WTC11 (cell line): ENCODE measurements at regions not wholly inside any gene's neighbourhood (a gene's known extent, or its start where the extent isn't known, plus 50 kb on each side); places are given as distances from the start of the nearest gene placed in this dataset.

Source experiments
- ATAC-seq: fragments of 200-7000 bp; cut with Tn5 transposase; 2 replicates; pipeline ENCODE4 v1.10.0; 2021; ENCODE audit warnings: mild to moderate bottlenecking, moderate library complexity
- CTCF ChIA-PET: fragments of 300-600 bp; sonication (Branson Sonifier 250); formaldehyde crosslinking; loops from one replicate; lab custom pipeline; 2021; ENCODE audit warnings: antibody characterized with exemption; lab: Charles Lee
- POLR2A ChIA-PET: fragments of 350-600 bp; sonication (Branson Sonifier 250); formaldehyde crosslinking; loops from one replicate; lab custom pipeline; 2021; ENCODE audit warnings: antibody characterized with exemption; lab: Charles Lee
- DNase-seq: peaks from one replicate; pipeline ENCODE4 v3.0.0; 2021; ENCODE audit warnings: low spot score
- H3K27ac Mint-ChIP-seq: 2 replicates; pipeline ENCODE4 v1.8.0; 2021; ENCODE audit warnings: mixed read lengths
- H3K27me3 Mint-ChIP-seq: 2 replicates; pipeline ENCODE4 v1.8.0; 2021; ENCODE audit warnings: low read depth, mild to moderate bottlenecking, moderate library complexity, mixed read lengths
- H3K36me3 Mint-ChIP-seq: 2 replicates; pipeline ENCODE4 v1.8.0; 2021; ENCODE audit warnings: mixed read lengths
- H3K4me1 Mint-ChIP-seq: 2 replicates; pipeline ENCODE4 v1.8.0; 2022; ENCODE audit warnings: mixed read lengths
- H3K4me3 Mint-ChIP-seq: 2 replicates; pipeline ENCODE4 v1.8.0; 2021; ENCODE audit warnings: mild to moderate bottlenecking, moderate library complexity, mixed read lengths
- H3K9me3 Mint-ChIP-seq: 2 replicates; pipeline ENCODE4 v1.8.0; 2021; ENCODE audit warnings: mixed read lengths
- ARID4B ChIP-seq: sonication (generic); formaldehyde crosslinking; IDR thresholded peaks from 2 replicates; pipeline ENCODE4 v1.8.0; 2023; ENCODE audit warnings: missing genetic modification reagents, mild to moderate bottlenecking, borderline replicate concordance
- ATF3 ChIP-seq: sonication (generic); formaldehyde crosslinking; conservative IDR thresholded peaks from 2 replicates; pipeline ENCODE4 v1.8.1; 2022; ENCODE audit warnings: mild to moderate bottlenecking, missing genetic modification reagents
- CBFB ChIP-seq: sonication (generic); formaldehyde crosslinking; IDR thresholded peaks from 2 replicates; pipeline ENCODE4 v1.8.1; 2022; ENCODE audit warnings: mild to moderate bottlenecking, low read depth, missing genetic modification reagents
- ESRRA ChIP-seq: sonication (generic); formaldehyde crosslinking; IDR thresholded peaks from 2 replicates; pipeline ENCODE4 v1.8.1; 2022; ENCODE audit warnings: mild to moderate bottlenecking, missing genetic modification reagents, borderline replicate concordance
- ETV6 ChIP-seq: sonication (generic); formaldehyde crosslinking; IDR thresholded peaks from 2 replicates; pipeline ENCODE4 v1.8.1; 2022; ENCODE audit warnings: mild to moderate bottlenecking, missing genetic modification reagents
- FOXK1 ChIP-seq: sonication (generic); formaldehyde crosslinking; IDR thresholded peaks from 2 replicates; pipeline ENCODE4 v1.8.0; 2022; ENCODE audit warnings: mild to moderate bottlenecking, moderate library complexity, missing genetic modification reagents
- FOXP4 ChIP-seq: sonication (generic); formaldehyde crosslinking; IDR thresholded peaks from 2 replicates; pipeline ENCODE4 v1.8.0; 2022; ENCODE audit warnings: mild to moderate bottlenecking, missing genetic modification reagents
- JAZF1 ChIP-seq: fragments of 250-450 bp; sonication (Bioruptor Pico); IDR thresholded peaks from 2 replicates; pipeline ENCODE4 v1.9.0; 2021; ENCODE audit warnings: moderate library complexity, mild to moderate bottlenecking, inconsistent platforms
- KAT7 ChIP-seq: sonication (generic); formaldehyde crosslinking; IDR thresholded peaks from 2 replicates; pipeline ENCODE4 v1.8.1; 2023; ENCODE audit warnings: missing genetic modification reagents, mild to moderate bottlenecking, borderline replicate concordance
- NFYB ChIP-seq: sonication (generic); formaldehyde crosslinking; conservative IDR thresholded peaks from 2 replicates; pipeline ENCODE4 v1.8.0; 2022; ENCODE audit warnings: low read depth, missing genetic modification reagents
- NR2C2 ChIP-seq: sonication (generic); formaldehyde crosslinking; IDR thresholded peaks from 2 replicates; pipeline ENCODE4 v1.8.0; 2022; ENCODE audit warnings: mild to moderate bottlenecking, missing genetic modification reagents
- RORB ChIP-seq: fragments of 250-450 bp; sonication (Bioruptor Pico); IDR thresholded peaks from 2 replicates; pipeline ENCODE4 v1.9.0; 2021; ENCODE audit warnings: mild to moderate bottlenecking
- SMAD3 ChIP-seq: sonication (generic); formaldehyde crosslinking; IDR thresholded peaks from 2 replicates; pipeline ENCODE4 v1.8.0; 2022; ENCODE audit warnings: missing genetic modification reagents, mild to moderate bottlenecking, borderline replicate concordance
- TCF7 ChIP-seq: sonication (generic); formaldehyde crosslinking; IDR thresholded peaks from 2 replicates; pipeline ENCODE4 v1.8.0; 2022; ENCODE audit warnings: mild to moderate bottlenecking, low read depth, missing genetic modification reagents, moderate library complexity
- TEAD1 ChIP-seq: sonication (generic); formaldehyde crosslinking; IDR thresholded peaks from 2 replicates; pipeline ENCODE4 v1.8.0; 2022; ENCODE audit warnings: mild to moderate bottlenecking, missing genetic modification reagents
- TF ChIP-seq, protein P1 (sequence below): sonication (generic); formaldehyde crosslinking; IDR thresholded peaks from 2 replicates; pipeline ENCODE4 v1.8.1; 2023; ENCODE audit warnings: mild to moderate bottlenecking, missing genetic modification reagents, moderate library complexity
- TF ChIP-seq, protein P2 (sequence below): sonication (generic); formaldehyde crosslinking; IDR thresholded peaks from 2 replicates; pipeline ENCODE4 v1.8.1; 2023; ENCODE audit warnings: mild to moderate bottlenecking, missing genetic modification reagents, borderline replicate concordance
- TF ChIP-seq, protein P3 (sequence below): sonication (generic); formaldehyde crosslinking; IDR thresholded peaks from 2 replicates; pipeline ENCODE4 v1.8.1; 2022; ENCODE audit warnings: missing genetic modification reagents, borderline replicate concordance
- TF ChIP-seq, protein P4 (sequence below): sonication (generic); formaldehyde crosslinking; IDR thresholded peaks from 2 replicates; pipeline ENCODE4 v1.8.1; 2022; ENCODE audit warnings: low read depth, mild to moderate bottlenecking, moderate library complexity, missing genetic modification reagents, borderline replicate concordance
- TF ChIP-seq, protein P5 (sequence below): sonication (generic); formaldehyde crosslinking; IDR thresholded peaks from 2 replicates; pipeline ENCODE4 v1.8.1; 2022; ENCODE audit warnings: low read depth, missing genetic modification reagents, borderline replicate concordance

GRCh38 chr6:39997101-39997635 is 62.9 kb upstream of the MOCS1 start:
- TF ChIP-seq ATF3 (CRISPR knock-in tag): no peak
- no peak for TF ChIP-seq RORB (CRISPR knock-in tag)
- no peak for TF ChIP-seq NFYB
- TF ChIP-seq, protein P1, sequence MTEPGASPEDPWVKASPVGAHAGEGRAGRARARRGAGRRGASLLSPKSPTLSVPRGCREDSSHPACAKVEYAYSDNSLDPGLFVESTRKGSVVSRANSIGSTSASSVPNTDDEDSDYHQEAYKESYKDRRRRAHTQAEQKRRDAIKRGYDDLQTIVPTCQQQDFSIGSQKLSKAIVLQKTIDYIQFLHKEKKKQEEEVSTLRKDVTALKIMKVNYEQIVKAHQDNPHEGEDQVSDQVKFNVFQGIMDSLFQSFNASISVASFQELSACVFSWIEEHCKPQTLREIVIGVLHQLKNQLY: no peak
- no peak for TF ChIP-seq TCF7 (CRISPR knock-in tag)
- TF ChIP-seq NR2C2 (CRISPR knock-in tag): no peak
- TF ChIP-seq, protein P2, sequence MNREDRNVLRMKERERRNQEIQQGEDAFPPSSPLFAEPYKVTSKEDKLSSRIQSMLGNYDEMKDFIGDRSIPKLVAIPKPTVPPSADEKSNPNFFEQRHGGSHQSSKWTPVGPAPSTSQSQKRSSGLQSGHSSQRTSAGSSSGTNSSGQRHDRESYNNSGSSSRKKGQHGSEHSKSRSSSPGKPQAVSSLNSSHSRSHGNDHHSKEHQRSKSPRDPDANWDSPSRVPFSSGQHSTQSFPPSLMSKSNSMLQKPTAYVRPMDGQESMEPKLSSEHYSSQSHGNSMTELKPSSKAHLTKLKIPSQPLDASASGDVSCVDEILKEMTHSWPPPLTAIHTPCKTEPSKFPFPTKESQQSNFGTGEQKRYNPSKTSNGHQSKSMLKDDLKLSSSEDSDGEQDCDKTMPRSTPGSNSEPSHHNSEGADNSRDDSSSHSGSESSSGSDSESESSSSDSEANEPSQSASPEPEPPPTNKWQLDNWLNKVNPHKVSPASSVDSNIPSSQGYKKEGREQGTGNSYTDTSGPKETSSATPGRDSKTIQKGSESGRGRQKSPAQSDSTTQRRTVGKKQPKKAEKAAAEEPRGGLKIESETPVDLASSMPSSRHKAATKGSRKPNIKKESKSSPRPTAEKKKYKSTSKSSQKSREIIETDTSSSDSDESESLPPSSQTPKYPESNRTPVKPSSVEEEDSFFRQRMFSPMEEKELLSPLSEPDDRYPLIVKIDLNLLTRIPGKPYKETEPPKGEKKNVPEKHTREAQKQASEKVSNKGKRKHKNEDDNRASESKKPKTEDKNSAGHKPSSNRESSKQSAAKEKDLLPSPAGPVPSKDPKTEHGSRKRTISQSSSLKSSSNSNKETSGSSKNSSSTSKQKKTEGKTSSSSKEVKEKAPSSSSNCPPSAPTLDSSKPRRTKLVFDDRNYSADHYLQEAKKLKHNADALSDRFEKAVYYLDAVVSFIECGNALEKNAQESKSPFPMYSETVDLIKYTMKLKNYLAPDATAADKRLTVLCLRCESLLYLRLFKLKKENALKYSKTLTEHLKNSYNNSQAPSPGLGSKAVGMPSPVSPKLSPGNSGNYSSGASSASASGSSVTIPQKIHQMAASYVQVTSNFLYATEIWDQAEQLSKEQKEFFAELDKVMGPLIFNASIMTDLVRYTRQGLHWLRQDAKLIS: no peak
- TF ChIP-seq, protein P3, sequence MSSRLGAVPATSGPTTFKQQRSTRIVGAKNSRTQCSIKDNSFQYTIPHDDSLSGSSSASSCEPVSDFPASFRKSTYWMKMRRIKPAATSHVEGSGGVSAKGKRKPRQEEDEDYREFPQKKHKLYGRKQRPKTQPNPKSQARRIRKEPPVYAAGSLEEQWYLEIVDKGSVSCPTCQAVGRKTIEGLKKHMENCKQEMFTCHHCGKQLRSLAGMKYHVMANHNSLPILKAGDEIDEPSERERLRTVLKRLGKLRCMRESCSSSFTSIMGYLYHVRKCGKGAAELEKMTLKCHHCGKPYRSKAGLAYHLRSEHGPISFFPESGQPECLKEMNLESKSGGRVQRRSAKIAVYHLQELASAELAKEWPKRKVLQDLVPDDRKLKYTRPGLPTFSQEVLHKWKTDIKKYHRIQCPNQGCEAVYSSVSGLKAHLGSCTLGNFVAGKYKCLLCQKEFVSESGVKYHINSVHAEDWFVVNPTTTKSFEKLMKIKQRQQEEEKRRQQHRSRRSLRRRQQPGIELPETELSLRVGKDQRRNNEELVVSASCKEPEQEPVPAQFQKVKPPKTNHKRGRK (CRISPR knock-in tag): no peak
- TF ChIP-seq FOXK1: no peak
- TF ChIP-seq JAZF1 (CRISPR knock-in tag): no peak
- no peak for TF ChIP-seq CBFB (CRISPR knock-in tag)
- no peak for TF ChIP-seq FOXP4 (CRISPR knock-in tag)
- TF ChIP-seq ESRRA (CRISPR knock-in tag): no peak
- TF ChIP-seq SMAD3 (CRISPR knock-in tag): no peak
- TF ChIP-seq KAT7: no peak
- H3K27ac Mint-ChIP-seq: no peak overlapping the region
- DNase-seq (no peak), ATAC-seq (no peak)
- no peak overlapping the region for H3K4me3 Mint-ChIP-seq
- H3K9me3 Mint-ChIP-seq: peaks cover 86% of the 10 kb centered on the region
- peaks cover 46% of the 10 kb centered on the region for H3K36me3 Mint-ChIP-seq
- peaks cover 18% of the 10 kb centered on the region for H3K27me3 Mint-ChIP-seq
- H3K4me1 Mint-ChIP-seq: no peaks in the 10 kb centered on the region
- CTCF ChIA-PET: no interaction called here
- POLR2A ChIA-PET: no interaction called here

DNA sequence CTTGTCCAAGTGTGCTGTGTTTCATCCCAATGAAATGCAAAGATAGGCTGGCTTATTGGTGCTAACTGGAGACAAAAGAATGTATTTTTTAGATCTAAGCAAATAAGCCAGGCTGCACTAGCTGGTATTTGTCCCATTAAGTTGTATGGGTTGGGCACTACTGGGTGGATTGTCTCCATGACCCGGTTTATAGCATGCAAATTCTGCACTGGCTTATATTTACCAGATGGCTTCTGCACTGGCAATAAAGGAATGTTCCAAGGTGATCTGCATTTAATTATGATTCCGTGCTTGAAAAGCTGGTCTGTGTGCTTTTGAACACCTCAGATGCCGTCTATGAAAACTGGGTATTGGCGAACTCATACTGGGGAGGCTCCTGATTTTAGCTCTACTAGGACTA is 61.4 kb upstream of the MOCS1 start:
- Mint-ChIP-seq H3K36me3 (peaks cover 46% of the 10 kb centered on the region), H3K4me3 (no peak overlapping the region), H3K9me3 (peaks cover 78% of the 10 kb centered on the region), H3K4me1 (no peaks in the 10 kb centered on the region), H3K27me3 (peaks cover 18% of the 10 kb centered on the region), H3K27ac (no peak overlapping the region)
- CTCF ChIA-PET: no interaction called here
- POLR2A ChIA-PET: no interaction called here
- DNase-seq (no peak), ATAC-seq (no peak)
- TF ChIP-seq ETV6: no peak
- TF ChIP-seq, protein P4, sequence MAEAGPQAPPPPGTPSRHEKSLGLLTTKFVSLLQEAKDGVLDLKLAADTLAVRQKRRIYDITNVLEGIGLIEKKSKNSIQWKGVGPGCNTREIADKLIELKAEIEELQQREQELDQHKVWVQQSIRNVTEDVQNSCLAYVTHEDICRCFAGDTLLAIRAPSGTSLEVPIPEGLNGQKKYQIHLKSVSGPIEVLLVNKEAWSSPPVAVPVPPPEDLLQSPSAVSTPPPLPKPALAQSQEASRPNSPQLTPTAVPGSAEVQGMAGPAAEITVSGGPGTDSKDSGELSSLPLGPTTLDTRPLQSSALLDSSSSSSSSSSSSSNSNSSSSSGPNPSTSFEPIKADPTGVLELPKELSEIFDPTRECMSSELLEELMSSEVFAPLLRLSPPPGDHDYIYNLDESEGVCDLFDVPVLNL (CRISPR knock-in tag): no peak
- TF ChIP-seq ARID4B (CRISPR knock-in tag): no peak
- TF ChIP-seq, protein P5, sequence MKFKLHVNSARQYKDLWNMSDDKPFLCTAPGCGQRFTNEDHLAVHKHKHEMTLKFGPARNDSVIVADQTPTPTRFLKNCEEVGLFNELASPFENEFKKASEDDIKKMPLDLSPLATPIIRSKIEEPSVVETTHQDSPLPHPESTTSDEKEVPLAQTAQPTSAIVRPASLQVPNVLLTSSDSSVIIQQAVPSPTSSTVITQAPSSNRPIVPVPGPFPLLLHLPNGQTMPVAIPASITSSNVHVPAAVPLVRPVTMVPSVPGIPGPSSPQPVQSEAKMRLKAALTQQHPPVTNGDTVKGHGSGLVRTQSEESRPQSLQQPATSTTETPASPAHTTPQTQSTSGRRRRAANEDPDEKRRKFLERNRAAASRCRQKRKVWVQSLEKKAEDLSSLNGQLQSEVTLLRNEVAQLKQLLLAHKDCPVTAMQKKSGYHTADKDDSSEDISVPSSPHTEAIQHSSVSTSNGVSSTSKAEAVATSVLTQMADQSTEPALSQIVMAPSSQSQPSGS: no peak
- TF ChIP-seq TEAD1 (CRISPR knock-in tag): no peak
